ENCODE measurements at regions not wholly inside any gene's neighbourhood (a gene's known extent, or its start where the extent isn't known, plus 50 kb on each side); places are given as distances from the start of the nearest gene placed in this dataset.

- no peak for TF ChIP-seq RARB (CRISPR knock-in tag; IDR thresholded peaks at IDR 0.05)
- no peak for TF ChIP-seq ZC3H10 (CRISPR knock-in tag; IDR thresholded peaks at IDR 0.05)
- no peak for TF ChIP-seq ISL1 (CRISPR knock-in tag; IDR thresholded peaks at IDR 0.05)
Measured at GRCh38 chr9:91038483-91039124, 237.0 kb downstream of the SYK start.
